ENCODE measurements at regions not wholly inside any gene's neighbourhood (a gene's known extent, or its start where the extent isn't known, plus 50 kb on each side); places are given as distances from the start of the nearest gene placed in this dataset.

GRCh38 chr11:129324533-129325175, 51.0 kb upstream of the BARX2 start (continued):
- TF ChIP-seq ZNF574 (CRISPR knock-in tag; IDR thresholded peaks at IDR 0.05) (no peak; the same call in 1 of the 2 replicates), ZKSCAN5 (CRISPR knock-in tag; IDR thresholded peaks at IDR 0.05) (no peak), ZSCAN21 (CRISPR knock-in tag; IDR thresholded peaks at IDR 0.05; ENCODE audit: borderline replicate concordance) (peak; percentile 70; the same call in 1 of the 2 replicates), GLMP (CRISPR knock-in tag; IDR thresholded peaks at IDR 0.05; ENCODE audit: borderline replicate concordance) (no peak), ZBTB37 (CRISPR knock-in tag; IDR thresholded peaks at IDR 0.05) (no peak), NFE2 (CRISPR knock-in tag; IDR thresholded peaks at IDR 0.05) (no peak), ZKSCAN8 (CRISPR knock-in tag; IDR thresholded peaks at IDR 0.05; ENCODE audit: borderline replicate concordance) (no peak), BRF2 (CRISPR knock-in tag; IDR thresholded peaks at IDR 0.05) (no peak), RBM39 (IDR thresholded peaks at IDR 0.05; ENCODE audit: low read depth, low read length, poor library complexity, severe bottlenecking) (no peak), ASH2L (IDR thresholded peaks at IDR 0.05; ENCODE audit: insufficient read length, low read depth, low read length) (peak; percentile 18), ZMAT3 (CRISPR knock-in tag; conservative IDR thresholded peaks at IDR 0.05) (no peak), MAZ (IDR thresholded peaks at IDR 0.05; ENCODE audit: borderline replicate concordance, low read depth, low read length) (no peak), MAZ (CRISPR knock-in tag; IDR thresholded peaks at IDR 0.05; ENCODE audit: low read depth) (no peak), ZFP37 (CRISPR knock-in tag; IDR thresholded peaks at IDR 0.05; ENCODE audit: borderline replicate concordance) (no peak), ZMYM4 (CRISPR knock-in tag; IDR thresholded peaks at IDR 0.05) (peak; percentile 85), RARG (CRISPR knock-in tag; IDR thresholded peaks at IDR 0.05; ENCODE audit: low read depth) (no peak), ZXDC (CRISPR knock-in tag; IDR thresholded peaks at IDR 0.05) (no peak), NFYB (CRISPR knock-in tag; IDR thresholded peaks at IDR 0.05) (peak; percentile 47), ZBTB34 (CRISPR knock-in tag; IDR thresholded peaks at IDR 0.05) (no peak)

All from HepG2 (cell line).